Mesothelial cell of epicardium (in vitro differentiated cells): ENCODE measurements at regions not wholly inside any gene's neighbourhood (a gene's known extent, or its start where the extent isn't known, plus 50 kb on each side); places are given as distances from the start of the nearest gene placed in this dataset.

Experiments used
- DNase-seq, 2 experiments: peaks; one replicate each; pipeline ENCODE4 v3.0.0; 2021; ENCODE audit warnings: low spot score in 2 of 2; ENCODE audit not compliant: unreplicated experiment in 2 of 2
- H3K27ac Mint-ChIP-seq: 2 replicates; pipeline ENCODE4 v1.8.0; 2021; ENCODE audit warnings: mixed read lengths
- H3K27me3 Mint-ChIP-seq: 2 replicates; pipeline ENCODE4 v1.8.0; 2021; ENCODE audit warnings: low read depth, mixed read lengths
- H3K36me3 Mint-ChIP-seq: 2 replicates; pipeline ENCODE4 v1.8.0; 2021; ENCODE audit warnings: mixed read lengths
- H3K4me1 Mint-ChIP-seq: 2 replicates; pipeline ENCODE4 v1.8.0; 2021; ENCODE audit warnings: mixed read lengths
- H3K4me3 Mint-ChIP-seq: 2 replicates; pipeline ENCODE4 v1.8.0; 2021; ENCODE audit warnings: mild to moderate bottlenecking, moderate library complexity, mixed read lengths
- H3K9me3 Mint-ChIP-seq: 2 replicates; pipeline ENCODE4 v1.8.0; 2021; ENCODE audit warnings: mixed read lengths
- TF ChIP-seq, protein P1 (sequence below): fragments of 200-600 bp; sonication (generic); IDR thresholded peaks from one replicate; pipeline ENCODE4 v1.5.0; 2021; ENCODE audit warnings: antibody characterized with exemption; ENCODE audit not compliant: unreplicated experiment

- peaks cover 5% of the 10 kb centered on the region for H3K27me3 Mint-ChIP-seq
- no peak overlapping the region for H3K4me3 Mint-ChIP-seq
- H3K36me3 Mint-ChIP-seq, result peaks cover 2% of the 10 kb centered on the region
- no peak overlapping the region for H3K27ac Mint-ChIP-seq
- TF ChIP-seq, protein P1, sequence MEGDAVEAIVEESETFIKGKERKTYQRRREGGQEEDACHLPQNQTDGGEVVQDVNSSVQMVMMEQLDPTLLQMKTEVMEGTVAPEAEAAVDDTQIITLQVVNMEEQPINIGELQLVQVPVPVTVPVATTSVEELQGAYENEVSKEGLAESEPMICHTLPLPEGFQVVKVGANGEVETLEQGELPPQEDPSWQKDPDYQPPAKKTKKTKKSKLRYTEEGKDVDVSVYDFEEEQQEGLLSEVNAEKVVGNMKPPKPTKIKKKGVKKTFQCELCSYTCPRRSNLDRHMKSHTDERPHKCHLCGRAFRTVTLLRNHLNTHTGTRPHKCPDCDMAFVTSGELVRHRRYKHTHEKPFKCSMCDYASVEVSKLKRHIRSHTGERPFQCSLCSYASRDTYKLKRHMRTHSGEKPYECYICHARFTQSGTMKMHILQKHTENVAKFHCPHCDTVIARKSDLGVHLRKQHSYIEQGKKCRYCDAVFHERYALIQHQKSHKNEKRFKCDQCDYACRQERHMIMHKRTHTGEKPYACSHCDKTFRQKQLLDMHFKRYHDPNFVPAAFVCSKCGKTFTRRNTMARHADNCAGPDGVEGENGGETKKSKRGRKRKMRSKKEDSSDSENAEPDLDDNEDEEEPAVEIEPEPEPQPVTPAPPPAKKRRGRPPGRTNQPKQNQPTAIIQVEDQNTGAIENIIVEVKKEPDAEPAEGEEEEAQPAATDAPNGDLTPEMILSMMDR, result no peak
- no peak for DNase-seq
- H3K9me3 Mint-ChIP-seq, result peaks cover 25% of the 10 kb centered on the region
- H3K4me1 Mint-ChIP-seq, result no peaks in the 10 kb centered on the region
Measured at GRCh38 chr20:11522366-11522741, 395.3 kb upstream of the BTBD3 start.

DNA sequence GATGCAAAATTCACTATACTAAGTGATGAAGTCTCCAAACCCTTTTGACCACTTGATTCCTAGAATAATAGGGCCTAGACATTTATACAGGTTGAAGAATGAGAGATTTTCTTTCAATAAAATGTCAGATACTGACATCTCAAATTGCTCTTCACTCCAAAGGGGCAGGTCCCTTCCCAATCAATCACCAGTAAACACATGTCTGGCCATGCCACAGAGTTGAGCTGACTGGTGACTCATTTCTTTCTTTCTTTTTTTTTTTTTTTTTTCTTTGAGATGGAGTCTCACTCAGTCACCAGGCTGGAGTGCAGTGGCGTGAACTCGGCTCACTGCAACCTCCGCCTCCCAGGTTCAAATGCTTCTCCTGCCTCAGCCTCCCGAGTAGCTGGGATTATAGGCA is 388.6 kb upstream of the BTBD3 start:
- no peaks in the 10 kb centered on the region for H3K4me1 Mint-ChIP-seq
- H3K27me3 Mint-ChIP-seq, result no peaks in the 10 kb centered on the region
- H3K9me3 Mint-ChIP-seq, result peaks cover 72% of the 10 kb centered on the region
- H3K36me3 Mint-ChIP-seq, result peaks cover 3% of the 10 kb centered on the region
- no peak for DNase-seq
- H3K27ac Mint-ChIP-seq, result no peak overlapping the region
- TF ChIP-seq, protein P1, result no peak
- H3K4me3 Mint-ChIP-seq, result no peak overlapping the region

- no peak for DNase-seq
- TF ChIP-seq, protein P1, result no peak
- H3K4me1 Mint-ChIP-seq, result peaks cover 3% of the 10 kb centered on the region
- H3K27me3 Mint-ChIP-seq, result no peaks in the 10 kb centered on the region
- H3K9me3 Mint-ChIP-seq, result peaks cover 16% of the 10 kb centered on the region
- no peak overlapping the region for H3K4me3 Mint-ChIP-seq
- H3K36me3 Mint-ChIP-seq, result no peaks in the 10 kb centered on the region
- no peak overlapping the region for H3K27ac Mint-ChIP-seq
Measured at GRCh38 chr20:11537032-11537431, 380.7 kb upstream of the BTBD3 start.

GRCh38 chr20:11539450-11539849 is 378.2 kb upstream of the BTBD3 start:
- DNase-seq, result no peak
- Mint-ChIP-seq H3K9me3 (no peaks in the 10 kb centered on the region), H3K27me3 (no peaks in the 10 kb centered on the region), H3K4me1 (peaks cover 3% of the 10 kb centered on the region), H3K27ac (no peak overlapping the region), H3K36me3 (no peaks in the 10 kb centered on the region), H3K4me3 (no peak overlapping the region)
- TF ChIP-seq, protein P1, result no peak

DNA sequence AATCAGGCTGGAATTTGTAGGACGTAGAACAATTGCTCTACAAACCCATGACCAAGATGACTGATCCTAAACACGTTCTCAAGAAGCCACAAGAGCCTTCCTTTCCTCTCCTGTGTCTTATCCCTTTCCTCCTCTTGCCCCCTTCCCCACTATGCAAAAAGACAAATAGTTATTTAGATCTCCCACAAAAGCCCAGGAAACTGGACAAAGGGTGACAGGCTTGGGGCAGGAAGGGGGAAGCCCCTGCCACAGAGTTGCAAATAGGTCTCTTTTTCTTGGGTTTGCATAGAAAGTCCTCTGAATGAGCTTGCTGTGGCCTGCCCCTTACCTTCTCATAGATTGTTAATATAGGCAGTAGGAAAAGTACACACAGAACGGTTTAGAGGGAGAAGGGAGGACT is 377.1 kb upstream of the BTBD3 start:
- Mint-ChIP-seq H3K4me1 (peaks cover 3% of the 10 kb centered on the region), H3K27me3 (no peaks in the 10 kb centered on the region), H3K36me3 (no peaks in the 10 kb centered on the region), H3K9me3 (no peaks in the 10 kb centered on the region), H3K4me3 (no peak overlapping the region), H3K27ac (no peak overlapping the region)
- no peak for DNase-seq
- TF ChIP-seq, protein P1, result no peak

DNA sequence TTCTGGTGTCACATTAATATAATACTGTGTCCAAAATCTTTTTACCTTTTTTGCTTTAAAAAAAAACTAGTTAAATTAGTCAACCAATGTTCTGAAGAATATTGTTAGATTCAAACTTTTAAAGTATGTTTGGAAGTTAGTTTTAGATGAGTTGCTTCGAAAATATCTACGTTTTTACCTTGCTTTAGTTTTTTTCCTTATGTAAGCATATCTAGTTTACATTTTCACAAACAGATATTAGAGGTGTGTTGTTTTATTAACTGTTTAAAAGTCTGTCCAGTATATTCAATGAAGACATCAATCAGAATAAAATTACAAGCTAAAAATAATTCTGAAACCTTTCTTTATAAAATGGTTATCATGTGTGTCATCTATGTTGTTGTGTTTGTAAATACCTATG is 375.0 kb upstream of the BTBD3 start:
- TF ChIP-seq, protein P1, result no peak

More for the DNA sequence above, 375.0 kb upstream of the BTBD3 start:
- Mint-ChIP-seq H3K27ac (no peak overlapping the region), H3K27me3 (peaks cover 2% of the 10 kb centered on the region), H3K4me1 (no peaks in the 10 kb centered on the region), H3K36me3 (no peaks in the 10 kb centered on the region), H3K4me3 (no peak overlapping the region), H3K9me3 (no peaks in the 10 kb centered on the region)
- no peak for DNase-seq
